ENCODE measurements at regions not wholly inside any gene's neighbourhood (a gene's known extent, or its start where the extent isn't known, plus 50 kb on each side); places are given as distances from the start of the nearest gene placed in this dataset.

DNA sequence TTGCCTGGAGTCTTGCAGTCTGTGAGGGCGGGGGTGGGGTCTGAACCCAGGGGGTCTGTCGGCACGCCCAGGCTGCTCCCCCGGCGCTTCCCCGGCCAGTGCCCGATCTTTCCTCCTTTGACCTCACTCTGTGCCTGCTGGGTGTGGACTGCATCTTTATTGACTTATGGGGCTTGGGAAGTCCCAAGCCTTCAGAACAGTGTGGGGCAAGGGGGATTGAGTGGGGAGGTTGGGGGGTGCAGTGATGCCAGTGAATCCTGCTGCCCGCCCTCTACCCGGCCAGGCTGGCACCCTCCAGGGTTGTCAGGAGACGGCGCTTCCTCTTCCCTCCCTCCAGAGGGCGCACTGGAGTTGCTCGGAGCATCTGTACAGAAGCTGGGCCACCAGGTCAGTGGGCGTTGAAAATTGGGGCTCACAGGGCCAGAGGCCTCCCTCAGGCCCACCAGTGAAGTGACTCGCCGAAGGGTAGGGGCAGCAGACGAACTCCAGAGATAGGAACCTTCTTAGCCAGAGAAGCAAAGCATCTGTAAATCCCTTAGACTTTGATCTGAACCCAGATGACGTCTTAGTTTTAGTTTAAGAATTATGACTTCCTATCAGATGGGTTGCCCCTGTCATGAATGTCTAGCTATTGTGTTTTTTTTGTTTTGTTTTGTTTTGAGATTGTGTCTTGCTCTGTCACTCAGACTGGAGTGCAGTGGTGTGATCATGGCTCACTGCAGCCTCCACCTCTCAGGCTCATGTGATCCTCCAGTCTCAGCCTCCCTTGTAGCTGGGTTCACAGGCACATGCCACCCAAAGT lies 184.8 kb upstream of the CIBAR2 start (continued):
- TF ChIP-seq, protein P1, sequence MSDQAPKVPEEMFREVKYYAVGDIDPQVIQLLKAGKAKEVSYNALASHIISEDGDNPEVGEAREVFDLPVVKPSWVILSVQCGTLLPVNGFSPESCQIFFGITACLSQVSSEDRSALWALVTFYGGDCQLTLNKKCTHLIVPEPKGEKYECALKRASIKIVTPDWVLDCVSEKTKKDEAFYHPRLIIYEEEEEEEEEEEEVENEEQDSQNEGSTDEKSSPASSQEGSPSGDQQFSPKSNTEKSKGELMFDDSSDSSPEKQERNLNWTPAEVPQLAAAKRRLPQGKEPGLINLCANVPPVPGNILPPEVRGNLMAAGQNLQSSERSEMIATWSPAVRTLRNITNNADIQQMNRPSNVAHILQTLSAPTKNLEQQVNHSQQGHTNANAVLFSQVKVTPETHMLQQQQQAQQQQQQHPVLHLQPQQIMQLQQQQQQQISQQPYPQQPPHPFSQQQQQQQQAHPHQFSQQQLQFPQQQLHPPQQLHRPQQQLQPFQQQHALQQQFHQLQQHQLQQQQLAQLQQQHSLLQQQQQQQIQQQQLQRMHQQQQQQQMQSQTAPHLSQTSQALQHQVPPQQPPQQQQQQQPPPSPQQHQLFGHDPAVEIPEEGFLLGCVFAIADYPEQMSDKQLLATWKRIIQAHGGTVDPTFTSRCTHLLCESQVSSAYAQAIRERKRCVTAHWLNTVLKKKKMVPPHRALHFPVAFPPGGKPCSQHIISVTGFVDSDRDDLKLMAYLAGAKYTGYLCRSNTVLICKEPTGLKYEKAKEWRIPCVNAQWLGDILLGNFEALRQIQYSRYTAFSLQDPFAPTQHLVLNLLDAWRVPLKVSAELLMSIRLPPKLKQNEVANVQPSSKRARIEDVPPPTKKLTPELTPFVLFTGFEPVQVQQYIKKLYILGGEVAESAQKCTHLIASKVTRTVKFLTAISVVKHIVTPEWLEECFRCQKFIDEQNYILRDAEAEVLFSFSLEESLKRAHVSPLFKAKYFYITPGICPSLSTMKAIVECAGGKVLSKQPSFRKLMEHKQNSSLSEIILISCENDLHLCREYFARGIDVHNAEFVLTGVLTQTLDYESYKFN (CRISPR knock-in tag; conservative IDR thresholded peaks at IDR 0.05), result no peak

DNA sequence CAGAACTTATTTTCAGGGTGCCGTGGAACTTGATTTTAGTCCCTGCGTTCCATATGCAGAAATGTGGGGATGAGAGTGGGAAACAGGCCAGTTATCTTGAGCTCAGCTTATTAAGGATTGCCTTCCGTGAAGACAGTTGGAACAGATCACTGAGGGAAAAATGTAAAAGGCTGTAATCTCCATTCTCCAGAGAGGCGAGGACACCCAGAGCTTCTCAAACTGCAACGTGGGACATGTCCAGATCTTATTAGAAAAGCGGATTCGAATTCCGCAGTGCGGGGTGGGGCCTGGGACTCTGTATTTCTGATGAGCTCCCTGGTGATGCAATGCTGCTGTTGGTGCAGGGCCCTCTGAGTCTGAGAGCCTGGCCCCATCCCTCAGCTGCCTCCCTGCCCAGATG lies 185.6 kb upstream of the CIBAR2 start:
- H3K27me3 ChIP-seq (ENCODE audit: control insufficient read depth in 1 of 2, insufficient read depth in 2 of 2, low read length in 2 of 2), result no peaks in the 10 kb centered on the region; a peak in 1 of 5 replicates
- FAIRE-seq, result no peak
- no peak overlapping the region for H3K9ac ChIP-seq (ENCODE audit: insufficient read depth, low read depth, low read length)
- CTCF ChIA-PET (ENCODE audit: low intra/inter-chr PET ratio, low total read pairs), result interaction anchor here (1.7 to 1.8 kb wide), 2 partner anchors 22 to 33 kb away, joined by 6 to 13 read pairs; no protein-coding TSS in a partner anchor
- no peaks in the 10 kb centered on the region for H3K36me3 ChIP-seq (replicated peaks in 1 of 2; ENCODE audit: control insufficient read depth in 1 of 2, insufficient read depth in 2 of 2, low read length in 2 of 2)
- H3K79me2 ChIP-seq (ENCODE audit: insufficient read depth, low read length), result no peaks in the 10 kb centered on the region
- ATAC-seq, result no peak
- intact Hi-C loops (cut with micrococcal nuclease; ENCODE audit: unreplicated experiment) (no loop called here), in situ Hi-C loops (cut with HindIII; ENCODE audit: extremely low pct_ligation_motif_present, low pct_unique_long_range_greater_than_20kb) (no loop called here)
- H3K4me1 ChIP-seq (ENCODE audit: insufficient read depth, low read length), result peaks cover 60% of the 10 kb centered on the region
- H2AFZ ChIP-seq (ENCODE audit: low read length), result no peak overlapping the region
- TF ChIP-seq ZNF496 (CRISPR knock-in tag; IDR thresholded peaks at IDR 0.05; ENCODE audit: insufficient replicate concordance) (no peak), NKX3-1 (CRISPR knock-in tag; IDR thresholded peaks at IDR 0.05) (no peak)
- no peak overlapping the region for H3K4me3 ChIP-seq (replicated peaks in 1 of 3; ENCODE audit: insufficient read depth in 1 of 3, low read depth in 2 of 3, low read length in 3 of 3)
- no peak for DNase-seq (ENCODE audit: low spot score)
- no TSS peak for BruUV-seq (replicated peaks)
- no peaks in the 10 kb centered on the region; the same call in 1 of the 2 replicates for H4K20me1 ChIP-seq (ENCODE audit: insufficient read depth, low read length)
- H3K9me3 ChIP-seq (ENCODE audit: low read length), result no peaks in the 10 kb centered on the region
- no peak overlapping the region for H3K27ac ChIP-seq (ENCODE audit: extremely low read length, insufficient read depth, low read length)
- POLR2A ChIA-PET, result interaction anchor here (1.4 kb wide), 1 partner anchor 9 kb away, joined by 7 read pairs; no protein-coding TSS in a partner anchor
- WGBS (ENCODE audit: low lambda C conversion rate), result 93% methylated on average over 9 of the region's 9 CpGs
- no peak overlapping the region for H3K4me2 ChIP-seq (ENCODE audit: low read depth, low read length)
